Esophagus muscularis mucosa (tissue), 4 donors: ENCODE measurements at regions not wholly inside any gene's neighbourhood (a gene's known extent, or its start where the extent isn't known, plus 50 kb on each side); places are given as distances from the start of the nearest gene placed in this dataset.

Experiments used
- DNase-seq: peaks from one replicate; pipeline ENCODE4 v3.0.0-alpha.2; 2017; ENCODE audit errors: extremely low spot score
- H3K27ac ChIP-seq, 4 donors: fragments of 200-600 bp; sonication (generic); replicated peaks in 1 of 4; 1 replicate in 3 of 4; 2 replicates in 1 of 4; pipeline ENCODE4 v1.5.1; 2016 to 2019; ENCODE audit warnings: mild to moderate bottlenecking in 1 of 4
- H3K27me3 ChIP-seq, 4 donors: fragments of 200-600 bp; sonication (generic); one replicate each; pipeline versions ENCODE4 v1.5.1 to v1.6.0; 2016 to 2019
- H3K36me3 ChIP-seq, 4 donors: fragments of 200-600 bp; sonication (generic); one replicate each; pipeline ENCODE4 v1.5.1; 2016 to 2019
- H3K4me1 ChIP-seq, 4 donors: fragments of 200-600 bp; sonication (generic); one replicate each; pipeline ENCODE4 v1.5.1; 2016 to 2019
- H3K4me3 ChIP-seq, 4 donors: fragments of 200-600 bp; sonication (generic); 1 replicate in 2 of 4; 2 replicates in 2 of 4; pipeline ENCODE4 v1.5.1; 2016 to 2019; ENCODE audit warnings: mild to moderate bottlenecking in 4 of 4, moderate library complexity in 1 of 4
- H3K9me3 ChIP-seq, 4 donors: fragments of 200-600 bp; sonication (generic); 1 replicate in 3 of 4; 2 replicates in 1 of 4; pipeline ENCODE4 v1.5.1; 2016 to 2019
- EP300 ChIP-seq: sonication (generic); formaldehyde crosslinking; IDR thresholded peaks from one replicate; pipeline ENCODE4 v1.6.1; 2017; ENCODE audit warnings: antibody characterized with exemption
- POLR2A ChIP-seq: fragments of 450-650 bp; IDR thresholded peaks from one replicate; pipeline ENCODE4 v1.6.1; 2017; ENCODE audit warnings: antibody characterized with exemption, moderate library complexity, mild to moderate bottlenecking, low read depth
- POLR2AphosphoS5 ChIP-seq, 2 donors: sonication (generic); formaldehyde crosslinking; IDR thresholded peaks; one replicate each; pipeline ENCODE4 v1.6.1; 2017; ENCODE audit warnings: antibody characterized with exemption in 2 of 2
- WGBS: methylation state at CpG from one replicate; pipeline ENCODE4 v1.1.5; 2018; 5-methylcytosine and 5-hydroxymethylcytosine counted together
- intact Hi-C: fragments of 100-400 bp; cut with DNase I; formaldehyde crosslinking; loops from one replicate; pipeline ENCODE4 v1.15.1; 2023
- small RNA-seq, 3 donors: library from RNA; depleted of rRNA; stranded (forward); fragments of <200 nt; gene quantifications; one replicate each; pipeline ENCODE3, GENCODE V24; 2016
- TF ChIP-seq, protein P1 (sequence below), 3 experiments: fragments of 200-600 bp in 2 of 3; fragments of 450-650 bp in 1 of 3; sonication (generic) in 2 of 3; IDR thresholded peaks; one replicate each; pipeline ENCODE4 v1.5.1; 2017 to 2019; ENCODE audit warnings: antibody characterized with exemption in 3 of 3, mild to moderate bottlenecking in 2 of 3, moderate library complexity in 1 of 3

DNA sequence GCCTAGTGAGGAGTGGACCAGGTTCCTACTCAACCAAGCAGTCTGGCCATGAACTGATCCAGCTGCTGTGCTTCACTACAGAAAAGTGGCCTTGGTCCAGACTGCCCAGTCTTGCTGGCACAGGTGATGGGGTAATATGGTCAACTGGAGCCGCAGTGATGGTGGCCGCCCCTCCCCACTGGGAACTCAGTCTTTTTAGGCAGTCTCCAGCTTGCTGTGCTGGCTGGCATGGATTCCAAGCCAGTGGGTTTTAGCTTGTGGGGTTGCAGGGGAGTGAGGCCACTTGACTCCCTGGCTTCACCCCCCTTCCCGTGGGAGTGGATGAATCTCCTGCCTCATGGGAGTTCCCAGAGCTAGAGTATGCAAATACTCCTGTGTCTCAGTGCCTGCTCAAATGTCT is 52.7 kb upstream of the CDK6 start:
- Histone ChIP-seq H3K4me3 (no peak overlapping the region), H3K27me3 (no peaks in the 10 kb centered on the region), H3K27ac (no peak overlapping the region), H3K9me3 (peaks cover 0 to 16% (median 6%) of the 10 kb centered on the region in 4 donors), H3K36me3 (no peaks in the 10 kb centered on the region), H3K4me1 (no peaks in the 10 kb centered on the region)
- TF ChIP-seq EP300 (no peak), POLR2AphosphoS5 (IDR thresholded peaks at IDR 0.05) (no peak), POLR2A (no peak)
- TF ChIP-seq, protein P1, sequence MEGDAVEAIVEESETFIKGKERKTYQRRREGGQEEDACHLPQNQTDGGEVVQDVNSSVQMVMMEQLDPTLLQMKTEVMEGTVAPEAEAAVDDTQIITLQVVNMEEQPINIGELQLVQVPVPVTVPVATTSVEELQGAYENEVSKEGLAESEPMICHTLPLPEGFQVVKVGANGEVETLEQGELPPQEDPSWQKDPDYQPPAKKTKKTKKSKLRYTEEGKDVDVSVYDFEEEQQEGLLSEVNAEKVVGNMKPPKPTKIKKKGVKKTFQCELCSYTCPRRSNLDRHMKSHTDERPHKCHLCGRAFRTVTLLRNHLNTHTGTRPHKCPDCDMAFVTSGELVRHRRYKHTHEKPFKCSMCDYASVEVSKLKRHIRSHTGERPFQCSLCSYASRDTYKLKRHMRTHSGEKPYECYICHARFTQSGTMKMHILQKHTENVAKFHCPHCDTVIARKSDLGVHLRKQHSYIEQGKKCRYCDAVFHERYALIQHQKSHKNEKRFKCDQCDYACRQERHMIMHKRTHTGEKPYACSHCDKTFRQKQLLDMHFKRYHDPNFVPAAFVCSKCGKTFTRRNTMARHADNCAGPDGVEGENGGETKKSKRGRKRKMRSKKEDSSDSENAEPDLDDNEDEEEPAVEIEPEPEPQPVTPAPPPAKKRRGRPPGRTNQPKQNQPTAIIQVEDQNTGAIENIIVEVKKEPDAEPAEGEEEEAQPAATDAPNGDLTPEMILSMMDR (IDR thresholded peaks at IDR 0.05) = no peak
- 100% methylated on average over 3 of the region's 3 CpGs for WGBS
- no peak for DNase-seq
- intact Hi-C loops = loop anchor here (10.0 kb wide), 1 partner anchor 86 kb away; no protein-coding TSS in a partner anchor

Small RNA genes in the stretch of these regions (small RNA-seq; reads per million reads assigned to genes)
- gene RN7SL7P = 0 reads per million in 3 donors
